HCT116 (cell line): ENCODE measurements at regions not wholly inside any gene's neighbourhood (a gene's known extent, or its start where the extent isn't known, plus 50 kb on each side); places are given as distances from the start of the nearest gene placed in this dataset.

ENCODE experiments used
- CEBPB ChIP-seq: IDR thresholded peaks from 2 replicates; pipeline ENCODE4 v1.6.1; 2012; ENCODE audit warnings: low read depth
- CTCF ChIP-seq, 3 experiments: fragments of 200-600 bp in 1 of 3; sonication (generic) in 1 of 3; IDR thresholded peaks in 2 of 3; conservative IDR thresholded peaks in 1 of 3; 2 replicates each; pipeline ENCODE4 v1.5.1; 2012 to 2017; ENCODE audit warnings: low read depth in 2 of 3, low read length in 2 of 3, antibody characterized with exemption in 1 of 3, borderline replicate concordance in 1 of 3, control low read depth in 1 of 3, mild to moderate bottlenecking in 1 of 3, mixed read lengths in 1 of 3, mixed run types in 1 of 3, moderate library complexity in 1 of 3; ENCODE audit not compliant: insufficient read depth in 1 of 3
- EGR1 ChIP-seq: IDR thresholded peaks from 2 replicates; pipeline ENCODE4 v1.6.1; 2012; ENCODE audit warnings: low read depth
- ELF1 ChIP-seq: IDR thresholded peaks from 2 replicates; pipeline ENCODE4 v1.6.1; 2012; ENCODE audit warnings: low read depth, borderline replicate concordance
- EZH2 ChIP-seq: fragments of 200-600 bp; sonication (generic); IDR thresholded peaks from 2 replicates; pipeline ENCODE4 v1.6.1; 2017; ENCODE audit warnings: antibody characterized with exemption, mixed run types
- EZH2phosphoT487 ChIP-seq: fragments of 200-600 bp; IDR thresholded peaks from 2 replicates; pipeline ENCODE4 v1.6.1; 2018; ENCODE audit warnings: antibody characterized with exemption, borderline replicate concordance
- MAX ChIP-seq: IDR thresholded peaks from 2 replicates; pipeline ENCODE4 v1.6.1; 2012
- POLR2A ChIP-seq: IDR thresholded peaks from 2 replicates; pipeline ENCODE4 v1.7.0; 2011; ENCODE audit warnings: borderline replicate concordance; ENCODE audit not compliant: insufficient read depth, insufficient read length; ENCODE audit errors: extremely low read depth
- POLR2AphosphoS5 ChIP-seq: IDR thresholded peaks from 2 replicates; pipeline ENCODE4 v1.6.1; 2011; ENCODE audit warnings: mild to moderate bottlenecking, low read depth, low read length, moderate library complexity
- RAD21 ChIP-seq: IDR thresholded peaks from 2 replicates; pipeline ENCODE4 v1.6.1; 2012; ENCODE audit warnings: low read depth, mild to moderate bottlenecking
- SP1 ChIP-seq: IDR thresholded peaks from 2 replicates; pipeline ENCODE4 v1.6.1; 2012; ENCODE audit warnings: low read depth
- YY1 ChIP-seq: IDR thresholded peaks from 2 replicates; pipeline ENCODE4 v1.6.1; 2011; ENCODE audit warnings: low read length, low read depth, moderate library complexity, mild to moderate bottlenecking; ENCODE audit not compliant: insufficient replicate concordance; ENCODE audit errors: extremely low read depth
- ZBTB33 ChIP-seq: IDR thresholded peaks from 2 replicates; pipeline ENCODE4 v1.6.1; 2011; ENCODE audit warnings: mild to moderate bottlenecking, low read length, moderate library complexity; ENCODE audit not compliant: insufficient replicate concordance; ENCODE audit errors: extremely low read depth
- ZFX ChIP-seq: fragments of 450-650 bp; IDR thresholded peaks from 2 replicates; pipeline ENCODE4 v1.6.1; 2017

DNA sequence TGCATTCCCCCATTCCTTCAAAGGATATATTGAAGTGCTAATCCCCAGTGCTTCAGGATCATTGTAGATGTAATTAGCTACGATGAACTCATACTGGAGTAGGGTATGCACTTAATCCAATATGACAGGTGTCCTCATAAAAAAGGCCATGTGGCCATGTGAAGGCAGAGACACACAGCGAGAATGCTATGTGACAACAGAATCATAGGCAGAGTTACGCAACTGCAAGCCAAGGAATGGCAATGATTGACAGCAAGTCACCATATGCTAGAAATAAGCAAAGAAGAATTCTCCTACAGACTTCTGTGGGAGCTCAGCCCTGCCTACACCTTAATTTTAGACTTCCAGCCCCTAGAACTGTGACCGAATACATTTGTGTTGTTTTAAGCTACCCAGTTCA, 875.6 kb upstream of the ROBO1 start:
- TF ChIP-seq EZH2phosphoT487, result no peak
- TF ChIP-seq CTCF (IDR thresholded peaks at IDR 0.05 in 2 of 3, conservative IDR thresholded peaks at IDR 0.05 in 1 of 3; ENCODE audit: borderline replicate concordance in 1 of 3, insufficient read depth in 1 of 3, low read depth in 2 of 3, low read length in 2 of 3), result no peak
- TF ChIP-seq POLR2A, result no peak
- TF ChIP-seq YY1, result no peak
- TF ChIP-seq ZFX, result no peak
- no peak for TF ChIP-seq CEBPB
- no peak for TF ChIP-seq ZBTB33
- no peak for TF ChIP-seq MAX
- TF ChIP-seq ELF1, result no peak
- no peak for TF ChIP-seq SP1
- TF ChIP-seq EGR1, result no peak
- TF ChIP-seq EZH2, result no peak
- no peak for TF ChIP-seq POLR2AphosphoS5
- TF ChIP-seq RAD21, result no peak
